HEK293 (cell line): ENCODE measurements at regions not wholly inside any gene's neighbourhood (a gene's known extent, or its start where the extent isn't known, plus 50 kb on each side); places are given as distances from the start of the nearest gene placed in this dataset.

Experiments used
- CTCF ChIP-seq: fragments of 450-650 bp; formaldehyde crosslinking; IDR thresholded peaks from 2 replicates; pipeline ENCODE4 v1.5.1; 2016; ENCODE audit warnings: missing biosample characterization, missing genetic modification characterization
- IKZF3 ChIP-seq: fragments of 450-650 bp; IDR thresholded peaks from 2 replicates; pipeline ENCODE4 v1.5.0; 2018; ENCODE audit warnings: missing biosample characterization, mild to moderate bottlenecking, missing genetic modification characterization, moderate library complexity
- SP3 ChIP-seq: fragments of 450-650 bp; formaldehyde crosslinking; IDR thresholded peaks from 2 replicates; pipeline ENCODE4 v1.5.1; 2016; ENCODE audit warnings: missing biosample characterization, missing genetic modification characterization
- ZNF2 ChIP-seq: fragments of 450-650 bp; formaldehyde crosslinking; IDR thresholded peaks from 2 replicates; pipeline ENCODE4 v1.5.1; 2016; ENCODE audit warnings: missing biosample characterization, missing genetic modification characterization
- ZNF23 ChIP-seq: fragments of 450-650 bp; formaldehyde crosslinking; IDR thresholded peaks from 2 replicates; pipeline ENCODE4 v1.5.1; 2016; ENCODE audit warnings: missing biosample characterization, missing genetic modification characterization, borderline replicate concordance
- ZNF280C ChIP-seq: fragments of 450-650 bp; formaldehyde crosslinking; IDR thresholded peaks from 2 replicates; pipeline ENCODE4 v1.5.1; 2016; ENCODE audit warnings: missing biosample characterization, missing genetic modification characterization
- ZNF571 ChIP-seq: fragments of 450-650 bp; formaldehyde crosslinking; IDR thresholded peaks from 2 replicates; pipeline ENCODE4 v1.5.0; 2017; ENCODE audit warnings: missing biosample characterization, missing genetic modification characterization
- ZNF626 ChIP-seq: fragments of 450-650 bp; sonication (Bioruptor Pico); formaldehyde crosslinking; IDR thresholded peaks from 2 replicates; pipeline ENCODE4 v1.5.1; 2018; ENCODE audit warnings: missing biosample characterization, missing genetic modification characterization, inconsistent platforms
- ZNF768 ChIP-seq: fragments of 450-650 bp; formaldehyde crosslinking; IDR thresholded peaks from 2 replicates; pipeline ENCODE4 v1.5.1; 2018; ENCODE audit warnings: missing biosample characterization, mild to moderate bottlenecking, missing genetic modification characterization
- ZNF791 ChIP-seq: fragments of 450-650 bp; formaldehyde crosslinking; IDR thresholded peaks from 2 replicates; pipeline ENCODE4 v1.5.1; 2016; ENCODE audit warnings: missing biosample characterization, missing genetic modification characterization

GRCh38 chr6:8557014-8557748, 121.8 kb upstream of the SLC35B3 start:
- no peak for TF ChIP-seq IKZF3
- TF ChIP-seq ZNF791, result no peak
- TF ChIP-seq CTCF (tag by site-specific recombination), result no peak
- TF ChIP-seq ZNF626 (tag by site-specific recombination), result no peak
- TF ChIP-seq SP3 (tag by site-specific recombination), result no peak; the same call in 1 of the 2 replicates
- TF ChIP-seq ZNF571 (tag by site-specific recombination), result no peak
- TF ChIP-seq ZNF280C (tag by site-specific recombination), result no peak
- TF ChIP-seq ZNF2 (tag by site-specific recombination), result no peak
- no peak for TF ChIP-seq ZNF768 (tag by site-specific recombination)
- TF ChIP-seq ZNF23 (tag by site-specific recombination), result no peak
